ENCODE measurements at regions not wholly inside any gene's neighbourhood (a gene's known extent, or its start where the extent isn't known, plus 50 kb on each side); places are given as distances from the start of the nearest gene placed in this dataset.

DNA sequence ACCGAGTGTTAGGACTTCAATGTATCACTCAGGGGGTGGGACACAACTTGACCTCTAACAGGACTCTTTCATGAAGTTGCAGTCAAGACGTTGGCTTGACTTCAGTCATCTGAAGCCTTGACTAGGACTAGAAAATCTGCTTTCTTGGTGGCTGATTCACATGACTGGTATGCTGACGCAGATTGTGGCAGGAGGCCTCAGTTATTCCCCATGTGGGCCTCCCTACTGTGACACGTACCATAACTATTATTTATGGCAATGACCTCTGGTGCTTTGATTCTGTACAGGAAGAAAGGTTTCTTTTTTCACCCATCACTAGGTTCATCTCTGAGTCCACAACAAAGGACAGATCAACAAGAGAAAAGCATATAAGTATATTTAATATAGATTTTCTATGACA, 270.4 kb downstream of the NEDD1 start:
- DNase-seq (ENCODE audit: low read depth, low spot score): no peak

DNA sequence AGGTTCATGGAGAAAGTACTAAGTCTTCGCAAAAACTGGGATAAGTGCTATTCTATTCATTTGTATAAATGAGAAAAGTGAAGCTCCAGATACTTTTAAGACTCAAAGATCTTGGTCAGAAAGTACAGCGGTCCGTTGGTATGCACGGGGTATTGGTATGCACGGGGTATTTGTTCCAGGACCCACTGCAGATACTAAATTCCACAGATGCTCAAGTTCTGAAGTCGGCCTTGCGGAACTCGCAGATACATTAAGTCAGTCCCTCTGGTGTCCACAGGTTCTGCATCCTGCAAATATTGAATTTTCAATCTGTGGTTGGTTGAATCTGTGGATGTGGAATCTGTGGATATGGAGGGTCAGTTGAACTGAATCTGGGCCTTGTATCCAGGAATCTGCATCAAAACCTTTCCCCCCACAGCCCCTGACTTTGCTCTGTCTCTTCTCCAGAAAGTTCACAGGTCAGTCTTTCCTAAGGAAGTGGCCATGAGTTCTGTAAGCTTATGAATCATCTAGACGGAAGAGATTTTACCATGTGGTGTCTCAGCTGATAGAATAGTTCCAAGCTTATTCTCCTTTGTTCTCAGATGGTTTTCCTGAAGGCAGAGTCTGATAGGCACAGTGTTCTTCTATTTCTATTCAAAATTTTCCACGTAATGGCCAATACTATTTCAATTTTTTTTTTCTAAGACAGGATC, 274.7 kb downstream of the NEDD1 start:
- DNase-seq (ENCODE audit: low read depth, low spot score): no peak

GRCh38 chr12:97182769-97183168, 275.7 kb downstream of the NEDD1 start:
- DNase-seq (ENCODE audit: low read depth, low spot score): no peak

DNA sequence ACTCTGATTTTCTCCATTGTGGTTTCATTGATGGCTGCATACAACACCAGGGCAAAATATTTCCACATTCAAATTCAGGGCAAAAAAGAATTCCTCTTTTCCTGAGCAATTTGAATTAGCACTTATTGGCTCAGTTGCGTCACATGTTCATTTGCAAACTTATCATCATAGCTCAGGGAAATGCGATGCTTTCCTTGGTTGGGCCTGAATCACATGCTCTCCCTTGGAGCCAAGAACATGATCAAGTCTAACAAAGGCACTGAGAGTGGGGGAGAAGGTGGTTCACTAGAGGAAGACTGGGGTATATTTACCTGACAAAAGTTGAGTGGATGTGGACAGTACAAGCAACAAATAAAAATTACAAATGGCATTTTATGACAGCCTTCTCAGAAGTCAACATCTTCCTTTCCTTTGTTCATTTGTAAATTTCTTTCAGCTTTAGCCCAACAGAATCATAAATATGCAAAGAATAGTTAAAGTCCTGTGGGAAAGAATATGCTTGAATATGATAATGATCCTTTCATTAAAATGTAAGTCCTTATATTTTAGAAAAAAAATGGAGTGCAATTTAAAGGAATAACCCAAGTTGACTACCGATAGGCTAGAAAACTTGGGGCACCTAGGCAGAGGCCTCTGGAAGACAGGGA, 277.2 kb downstream of the NEDD1 start:
- DNase-seq (ENCODE audit: low read depth, low spot score): no peak

DNA sequence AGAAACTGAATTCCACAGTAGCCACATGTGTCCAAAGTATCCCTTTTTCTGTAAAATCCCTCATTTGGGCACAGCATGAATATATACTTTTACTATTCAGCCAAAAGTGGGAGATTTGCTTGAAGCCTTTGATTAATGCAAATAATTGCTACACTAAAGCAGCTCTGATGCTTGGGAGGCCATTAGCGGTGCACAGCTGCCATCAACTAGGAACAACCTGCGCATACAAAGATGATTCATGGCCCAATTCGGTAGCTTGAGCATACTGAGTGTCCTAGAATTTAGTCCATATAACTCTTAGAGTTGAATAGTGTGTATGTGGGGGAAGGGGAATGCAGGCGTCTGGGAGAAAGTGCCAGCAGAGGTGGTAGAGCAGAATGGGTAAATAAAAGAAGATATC, 277.0 kb upstream of the RMST start:
- DNase-seq (ENCODE audit: low read depth, low spot score): no peak

DNA sequence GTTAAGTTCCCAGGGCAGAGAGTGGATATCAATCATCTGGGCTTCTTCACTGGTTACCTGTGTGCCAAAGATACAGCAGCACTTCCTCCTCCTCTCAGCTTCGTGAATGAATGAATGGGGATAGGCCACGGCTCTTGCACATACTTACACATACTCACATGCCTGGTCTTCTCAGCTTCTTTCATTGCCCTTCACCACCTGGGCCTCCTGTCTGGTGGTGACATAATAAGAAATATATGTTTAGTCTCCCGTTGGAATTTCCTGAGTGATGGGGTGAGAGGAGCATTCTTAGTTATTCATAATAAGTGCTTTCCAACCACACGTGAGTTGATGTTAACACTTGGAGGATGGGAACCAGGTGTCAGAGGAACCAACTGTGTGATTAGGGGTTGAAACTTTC, 268.1 kb upstream of the RMST start:
- no peak for DNase-seq (ENCODE audit: low read depth, low spot score)

GRCh38 chr12:97200181-97200580, 262.4 kb upstream of the RMST start:
- no peak for DNase-seq (ENCODE audit: low read depth, low spot score)

- DNase-seq (ENCODE audit: low read depth, low spot score): no peak
Measured at GRCh38 chr12:97203408-97203807, 259.2 kb upstream of the RMST start.

DNA sequence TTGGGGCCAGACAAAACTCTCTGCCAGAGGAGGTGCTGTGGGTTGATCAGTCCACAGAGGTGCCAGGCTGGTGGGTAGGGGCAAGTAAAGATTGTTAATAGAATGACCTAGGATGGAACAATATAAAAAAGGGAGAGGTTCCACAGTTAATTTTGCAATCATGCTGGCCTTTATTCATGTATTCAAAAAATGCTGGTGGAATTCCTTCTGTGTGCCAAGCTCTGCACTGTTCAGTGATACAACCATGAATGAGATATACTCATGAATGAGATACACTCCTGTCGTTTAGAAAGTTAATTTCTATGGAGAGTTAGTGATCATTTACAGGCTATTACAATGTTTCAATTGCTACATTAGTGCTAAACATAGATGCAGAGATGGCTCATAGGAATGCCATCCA, 252.6 kb upstream of the RMST start:
- no peak for DNase-seq (ENCODE audit: low read depth, low spot score)

DNA sequence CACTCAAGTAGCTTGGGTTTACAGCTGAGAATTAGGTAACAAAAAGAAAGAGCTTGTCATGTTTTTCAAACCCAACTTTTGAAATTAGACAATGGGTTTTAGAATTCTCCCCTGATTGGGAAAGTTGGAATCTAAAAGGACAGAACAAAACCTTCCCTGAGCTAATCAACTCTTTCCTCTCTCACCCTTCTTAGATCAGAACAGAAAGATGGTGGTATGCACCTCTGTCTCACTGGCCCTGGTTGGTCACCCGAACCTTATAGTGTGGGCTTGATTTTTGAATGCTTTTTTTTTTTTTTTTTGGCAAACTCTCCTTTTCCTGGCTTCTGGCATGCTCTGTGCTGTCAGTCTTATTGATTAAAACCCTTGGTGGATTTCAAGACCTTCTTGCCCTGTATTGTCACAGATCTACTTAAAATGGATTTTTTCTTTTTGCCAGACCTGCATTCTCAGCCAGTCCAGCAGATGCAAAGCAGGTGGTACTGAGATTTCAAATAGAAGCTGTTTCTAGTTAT, 251.1 kb upstream of the RMST start:
- DNase-seq (ENCODE audit: low read depth, low spot score): no peak

- DNase-seq (ENCODE audit: low read depth, low spot score): no peak
Measured at GRCh38 chr12:97216848-97217247, 245.8 kb upstream of the RMST start.

- DNase-seq (ENCODE audit: low read depth, low spot score): no peak
Measured at GRCh38 chr12:97222391-97222790, 240.2 kb upstream of the RMST start.

GRCh38 chr12:97223419-97223818, 239.2 kb upstream of the RMST start:
- no peak for DNase-seq (ENCODE audit: low read depth, low spot score)

- DNase-seq (ENCODE audit: low read depth, low spot score): no peak
Measured at GRCh38 chr12:97229004-97229403, 233.6 kb upstream of the RMST start.

GRCh38 chr12:97235102-97235501, 227.5 kb upstream of the RMST start:
- DNase-seq (ENCODE audit: low read depth, low spot score): peak; percentile 72

DNA sequence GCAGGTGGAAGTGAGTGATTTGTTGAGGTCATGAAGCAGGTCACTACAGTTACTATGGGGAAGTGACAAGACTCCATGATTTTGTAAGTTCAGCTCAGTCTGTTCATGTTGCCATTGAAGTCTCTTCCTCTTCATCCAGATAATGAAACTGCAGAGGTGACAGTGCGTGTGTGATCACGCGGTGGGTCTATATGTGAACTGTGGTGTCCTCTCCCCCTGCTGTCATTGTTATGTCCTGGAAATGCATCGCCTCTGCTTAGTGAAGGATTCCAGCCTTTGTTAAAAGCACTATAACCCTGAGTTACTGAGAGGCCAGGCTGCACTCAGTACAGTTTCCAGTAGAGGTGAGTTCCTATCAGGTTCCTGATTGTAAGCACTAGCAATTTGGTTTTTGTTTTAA, 216.2 kb upstream of the RMST start:
- DNase-seq (ENCODE audit: low read depth, low spot score): no peak

DNA sequence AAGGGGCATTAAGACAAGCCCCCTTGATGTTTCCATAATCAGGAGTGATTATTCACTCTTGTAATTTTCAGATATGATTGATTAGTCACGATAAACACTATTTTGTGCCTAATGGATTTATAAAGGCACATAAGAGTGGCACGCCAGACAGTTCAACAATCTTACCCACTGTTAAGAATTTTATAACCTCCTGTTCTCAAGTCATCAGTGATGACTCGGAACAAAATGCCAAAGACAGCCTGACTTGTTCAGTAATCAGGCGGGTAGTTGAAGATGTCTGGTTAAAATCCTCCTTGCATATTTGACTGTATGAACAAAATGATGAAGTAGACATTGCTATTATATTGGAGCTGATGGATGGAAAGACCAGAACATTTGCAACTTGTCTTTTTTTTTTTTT, 212.1 kb upstream of the RMST start:
- DNase-seq (ENCODE audit: low read depth, low spot score): no peak

GRCh38 chr12:97257726-97258125, 204.9 kb upstream of the RMST start:
- DNase-seq (ENCODE audit: low read depth, low spot score): no peak

DNA sequence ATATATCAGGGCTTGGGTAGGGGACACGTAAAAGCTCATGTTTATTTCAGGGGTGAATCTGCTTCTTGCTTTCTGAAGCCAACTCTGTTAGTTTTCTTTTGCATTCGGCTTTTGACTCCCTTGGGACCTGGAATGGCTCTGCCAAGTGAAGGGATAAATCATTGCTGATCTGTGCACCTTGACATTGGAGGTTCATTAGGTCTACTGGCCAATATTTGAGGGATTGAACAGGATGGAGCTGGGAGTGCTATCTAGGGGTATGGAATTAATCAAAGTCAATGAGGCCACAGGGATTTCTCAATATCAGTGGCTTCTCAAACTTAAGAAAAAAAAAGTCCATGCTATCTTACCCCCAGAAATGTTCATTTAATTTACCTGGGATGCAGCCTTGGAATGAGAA, 203.5 kb upstream of the RMST start:
- no peak for DNase-seq (ENCODE audit: low read depth, low spot score)

- DNase-seq (ENCODE audit: low read depth, low spot score): no peak
Measured at GRCh38 chr12:97260786-97261185, 201.8 kb upstream of the RMST start.

DNA sequence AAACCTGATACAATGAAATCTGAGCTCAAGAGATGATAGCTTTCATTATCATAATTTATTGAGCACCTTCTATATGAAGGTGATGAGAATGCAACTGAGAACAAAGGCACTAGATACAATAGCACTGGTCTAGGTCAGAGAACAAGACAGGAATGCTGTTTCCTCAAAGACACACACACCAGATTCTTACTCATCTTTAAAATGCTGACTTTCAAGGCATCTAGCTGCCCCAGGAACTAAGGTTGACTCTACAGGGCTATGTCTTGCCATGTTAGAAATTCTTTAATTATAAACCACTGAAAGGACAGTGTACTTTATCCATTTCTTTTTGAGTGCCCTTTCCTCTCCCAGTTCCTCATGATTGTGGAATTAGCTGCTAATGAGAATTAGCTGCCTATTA, 195.4 kb upstream of the RMST start:
- DNase-seq (ENCODE audit: low read depth, low spot score): no peak

DNA sequence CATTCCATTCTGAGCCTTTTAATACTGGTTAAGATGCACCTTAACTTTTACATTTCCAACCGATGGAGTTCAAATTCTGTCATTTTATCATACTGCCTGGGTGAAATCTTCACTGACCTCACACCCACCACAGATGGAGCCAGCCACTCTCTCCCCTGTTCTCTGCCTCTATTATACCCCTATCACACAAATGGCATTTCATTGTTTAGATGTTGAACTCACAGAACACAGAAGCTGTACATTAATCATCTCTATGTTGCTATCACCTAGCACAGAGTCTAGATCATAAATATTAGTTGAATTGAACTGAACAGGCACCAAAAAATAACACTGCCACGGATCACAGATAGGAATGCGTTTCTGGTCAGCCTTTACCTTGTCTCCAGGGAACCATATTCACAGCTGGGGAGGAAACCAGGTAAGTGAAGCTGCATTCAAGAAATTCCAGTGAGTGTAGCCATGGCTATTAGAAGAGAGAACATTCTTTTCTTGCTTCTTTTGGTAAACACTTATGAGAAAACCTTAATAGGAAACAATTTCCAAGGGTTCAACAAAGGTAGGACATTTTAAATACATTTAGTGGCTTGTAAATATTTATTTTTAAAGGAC, 194.9 kb upstream of the RMST start:
- DNase-seq (ENCODE audit: low read depth, low spot score): peak; percentile 33

DNA sequence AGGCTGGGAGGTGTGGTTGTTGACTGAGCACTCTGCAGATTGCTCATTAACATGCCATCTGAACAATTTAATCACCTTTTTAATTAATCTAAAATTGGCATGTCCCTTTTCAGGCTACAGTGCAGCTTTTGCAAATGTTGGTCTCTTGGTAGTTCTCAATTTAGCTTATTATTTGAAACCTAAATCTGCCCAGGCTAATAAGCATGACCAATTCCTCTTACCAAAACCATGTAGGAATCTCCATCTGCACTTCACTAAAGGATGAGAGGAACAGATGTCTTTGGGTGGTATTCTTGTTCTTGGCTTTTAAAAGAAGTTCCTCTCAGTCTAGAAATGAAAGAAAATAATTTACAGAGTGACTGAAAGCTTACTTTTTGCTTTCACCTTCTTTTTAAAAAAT, 190.1 kb upstream of the RMST start:
- no peak for DNase-seq (ENCODE audit: low read depth, low spot score)

All from iPS DF 19.7 (cell line).